Sigmoid colon (tissue), 6 donors: ENCODE measurements at regions not wholly inside any gene's neighbourhood (a gene's known extent, or its start where the extent isn't known, plus 50 kb on each side); places are given as distances from the start of the nearest gene placed in this dataset.

ENCODE experiments used
- DNase-seq: peaks from one replicate; pipeline ENCODE4 v3.0.0-alpha.2; 2019
- H3K27ac ChIP-seq, 4 donors: fragments of 200-600 bp; sonication (generic); one replicate each; pipeline ENCODE4 v1.5.1; 2016 to 2019; ENCODE audit warnings: mild to moderate bottlenecking in 1 of 4
- H3K27me3 ChIP-seq, 3 donors: fragments of 200-600 bp; sonication (generic); one replicate each; pipeline ENCODE4 v1.5.1; 2019; ENCODE audit warnings: mild to moderate bottlenecking in 1 of 3
- H3K36me3 ChIP-seq, 4 donors: fragments of 200-600 bp; sonication (generic); one replicate each; pipeline ENCODE4 v1.5.1; 2016 to 2019
- H3K4me1 ChIP-seq, 4 donors: fragments of 200-600 bp; sonication (generic); one replicate each; pipeline ENCODE4 v1.5.1; 2017 to 2019
- H3K4me3 ChIP-seq, 4 donors: fragments of 200-600 bp; sonication (generic); one replicate each; pipeline ENCODE4 v1.5.1; 2017 to 2019; ENCODE audit warnings: mild to moderate bottlenecking in 2 of 4, moderate library complexity in 1 of 4
- H3K9me3 ChIP-seq, 4 donors: fragments of 200-600 bp in 3 of 4; sonication (generic) in 3 of 4; one replicate each; pipeline versions ENCODE4 v1.5.1 to v1.6.1; 2013 to 2019
- EP300 ChIP-seq, 4 donors: sonication (generic); formaldehyde crosslinking; IDR thresholded peaks; one replicate each; pipeline ENCODE4 v1.6.1; 2017; ENCODE audit warnings: antibody characterized with exemption in 4 of 4
- POLR2A ChIP-seq, 2 donors: fragments of 450-650 bp; IDR thresholded peaks; one replicate each; pipeline ENCODE4 v1.6.1; 2016; ENCODE audit warnings: antibody characterized with exemption in 2 of 2, mild to moderate bottlenecking in 2 of 2, moderate library complexity in 2 of 2
- POLR2AphosphoS5 ChIP-seq, 4 donors: sonication (generic); formaldehyde crosslinking; IDR thresholded peaks; one replicate each; pipeline ENCODE4 v1.6.1; 2017; ENCODE audit warnings: antibody characterized with exemption in 4 of 4
- WGBS, 2 donors: extraction: QIAGEN DNeasy Blood & Tissue Kit; methylation state at CpG; one replicate each; pipeline ENCODE4 v1.1.7; 2013; 5-methylcytosine and 5-hydroxymethylcytosine counted together
- intact Hi-C: fragments of 100-400 bp; cut with DNase I; formaldehyde crosslinking; loops from one replicate; pipeline ENCODE4 v1.15.1; 2023
- TF ChIP-seq, protein P1 (sequence below), 4 experiments: fragments of 450-650 bp in 3 of 4; fragments of 200-600 bp in 1 of 4; IDR thresholded peaks; one replicate each; pipeline ENCODE4 v1.5.1; 2016 to 2019; ENCODE audit warnings: antibody characterized with exemption in 4 of 4, mild to moderate bottlenecking in 3 of 4, moderate library complexity in 2 of 4
- donor health status: healthy with polysubstance abuse.
- donor health status: healthy.

DNA sequence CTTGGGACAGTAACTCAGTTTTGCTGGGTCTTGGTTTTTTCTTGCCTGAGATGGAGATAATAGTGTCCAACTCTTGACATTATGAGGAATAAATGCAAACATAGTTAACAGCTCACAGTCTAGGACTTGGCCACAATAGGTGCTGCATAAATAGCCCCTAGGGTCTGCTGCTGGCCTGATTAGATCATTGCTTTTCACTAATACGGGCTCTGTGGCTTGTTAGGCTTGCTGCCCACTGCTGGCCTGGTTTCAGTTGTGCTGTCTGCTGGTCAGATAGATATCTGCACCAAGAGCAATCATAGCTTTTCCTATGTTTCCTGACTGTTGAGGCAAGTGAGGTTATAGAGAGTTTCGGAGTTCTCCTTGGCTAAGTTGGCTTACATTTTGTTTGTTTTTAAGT lies 246.1 kb downstream of the DNAJB9 start:
- Histone ChIP-seq H3K27ac (no peak overlapping the region), H3K27me3 (no peaks in the 10 kb centered on the region), H3K36me3 (no peaks in the 10 kb centered on the region), H3K4me1 (no peaks in the 10 kb centered on the region), H3K9me3 (no peaks in the 10 kb centered on the region), H3K4me3 (no peak overlapping the region)
- 67 to 69% methylated on average over 2 of the region's 2 CpGs for WGBS, 2 donors
- intact Hi-C loops, result no loop called here
- DNase-seq, result no peak
- TF ChIP-seq EP300 (IDR thresholded peaks at IDR 0.05) (no peak), POLR2A (IDR thresholded peaks at IDR 0.05) (no peak), POLR2AphosphoS5 (IDR thresholded peaks at IDR 0.05) (no peak)
- TF ChIP-seq, protein P1, sequence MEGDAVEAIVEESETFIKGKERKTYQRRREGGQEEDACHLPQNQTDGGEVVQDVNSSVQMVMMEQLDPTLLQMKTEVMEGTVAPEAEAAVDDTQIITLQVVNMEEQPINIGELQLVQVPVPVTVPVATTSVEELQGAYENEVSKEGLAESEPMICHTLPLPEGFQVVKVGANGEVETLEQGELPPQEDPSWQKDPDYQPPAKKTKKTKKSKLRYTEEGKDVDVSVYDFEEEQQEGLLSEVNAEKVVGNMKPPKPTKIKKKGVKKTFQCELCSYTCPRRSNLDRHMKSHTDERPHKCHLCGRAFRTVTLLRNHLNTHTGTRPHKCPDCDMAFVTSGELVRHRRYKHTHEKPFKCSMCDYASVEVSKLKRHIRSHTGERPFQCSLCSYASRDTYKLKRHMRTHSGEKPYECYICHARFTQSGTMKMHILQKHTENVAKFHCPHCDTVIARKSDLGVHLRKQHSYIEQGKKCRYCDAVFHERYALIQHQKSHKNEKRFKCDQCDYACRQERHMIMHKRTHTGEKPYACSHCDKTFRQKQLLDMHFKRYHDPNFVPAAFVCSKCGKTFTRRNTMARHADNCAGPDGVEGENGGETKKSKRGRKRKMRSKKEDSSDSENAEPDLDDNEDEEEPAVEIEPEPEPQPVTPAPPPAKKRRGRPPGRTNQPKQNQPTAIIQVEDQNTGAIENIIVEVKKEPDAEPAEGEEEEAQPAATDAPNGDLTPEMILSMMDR (IDR thresholded peaks at IDR 0.05), result no peak

GRCh38 chr7:108818742-108819141 lies 249.1 kb downstream of the DNAJB9 start:
- intact Hi-C loops, result no loop called here
- no peaks in the 10 kb centered on the region for H3K27me3 ChIP-seq
- no peaks in the 10 kb centered on the region for H3K4me1 ChIP-seq
- H3K27ac ChIP-seq, result no peak overlapping the region
- WGBS, 2 donors, result 73 to 77% methylated on average over 2 of the region's 2 CpGs
- no peak for DNase-seq
- no peak overlapping the region for H3K4me3 ChIP-seq
- TF ChIP-seq POLR2AphosphoS5 (IDR thresholded peaks at IDR 0.05) (no peak), EP300 (IDR thresholded peaks at IDR 0.05) (no peak), POLR2A (IDR thresholded peaks at IDR 0.05) (no peak)
- TF ChIP-seq, protein P1 (IDR thresholded peaks at IDR 0.05), result no peak
- H3K36me3 ChIP-seq, result no peaks in the 10 kb centered on the region
- no peaks in the 10 kb centered on the region for H3K9me3 ChIP-seq

DNA sequence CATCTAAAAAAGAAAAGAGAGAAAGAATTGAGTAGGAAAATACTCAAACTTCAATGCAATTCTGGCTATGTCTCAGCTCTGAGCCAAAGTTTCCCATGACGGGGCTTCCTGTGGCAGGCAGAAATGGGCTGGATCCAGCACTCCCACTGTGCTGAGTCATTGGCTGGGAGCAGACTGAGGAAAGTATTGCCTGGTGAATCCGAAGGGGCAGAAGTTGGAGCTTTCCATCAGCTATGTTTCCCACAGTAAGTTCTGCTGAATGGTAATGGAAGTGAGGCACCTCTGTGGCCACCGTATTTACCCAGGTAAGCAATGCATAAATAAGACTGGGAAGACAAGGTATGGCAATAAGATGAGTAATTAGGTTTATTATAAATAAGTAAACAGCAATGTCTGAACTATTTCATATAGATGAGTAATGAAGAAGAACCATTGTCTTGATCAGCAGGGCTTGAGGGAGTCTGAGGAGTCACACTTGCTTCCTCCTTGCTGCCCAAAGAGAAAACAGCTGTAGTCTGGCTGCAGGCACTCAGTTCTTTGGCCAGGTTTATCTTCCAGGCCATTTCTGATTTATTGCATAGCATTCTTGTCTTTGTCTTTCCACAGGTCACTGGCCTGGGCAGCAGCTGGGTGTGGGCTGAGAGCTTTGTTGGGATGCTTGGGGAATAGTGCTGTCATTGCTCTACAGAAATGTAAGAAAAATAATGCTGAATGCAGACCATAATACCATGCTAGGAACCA lies 255.3 kb downstream of the DNAJB9 start:
- intact Hi-C loops, result no loop called here
- Histone ChIP-seq H3K27me3 (no peaks in the 10 kb centered on the region), H3K36me3 (no peaks in the 10 kb centered on the region), H3K4me1 (peaks cover 0 to 14% (median 5%) of the 10 kb centered on the region in 4 donors), H3K27ac (no peak overlapping the region), H3K9me3 (peaks cover 0 to 3% (median 0%) of the 10 kb centered on the region in 4 donors), H3K4me3 (no peak overlapping the region)
- no peak for DNase-seq
- TF ChIP-seq EP300 (IDR thresholded peaks at IDR 0.05) (no peak), POLR2A (IDR thresholded peaks at IDR 0.05) (no peak), POLR2AphosphoS5 (IDR thresholded peaks at IDR 0.05) (no peak)
- TF ChIP-seq, protein P1 (IDR thresholded peaks at IDR 0.05), result no peak
- WGBS, 2 donors, result 65 to 67% methylated on average over 3 of the region's 3 CpGs

DNA sequence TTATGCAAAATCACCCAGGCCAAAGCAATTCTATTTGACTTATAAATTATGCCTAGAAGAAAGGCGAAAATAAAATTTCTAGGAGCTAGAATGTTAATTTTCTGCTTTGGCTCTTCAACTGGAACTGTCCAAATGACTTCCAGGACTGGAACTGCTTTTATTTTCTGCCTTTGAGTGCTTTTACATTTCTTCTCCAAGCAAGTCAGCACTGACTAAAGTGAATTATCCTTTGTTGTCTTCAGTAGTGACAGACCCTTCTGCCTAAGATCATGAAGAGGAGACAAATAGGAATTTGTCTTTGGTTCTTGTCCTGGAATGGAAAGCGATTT lies 255.9 kb downstream of the DNAJB9 start:
- peaks cover 0 to 3% (median 0%) of the 10 kb centered on the region in 4 donors for H3K9me3 ChIP-seq
- H3K4me3 ChIP-seq, result no peak overlapping the region
- no peaks in the 10 kb centered on the region for H3K36me3 ChIP-seq
- TF ChIP-seq POLR2A (IDR thresholded peaks at IDR 0.05) (no peak), EP300 (IDR thresholded peaks at IDR 0.05) (no peak), POLR2AphosphoS5 (IDR thresholded peaks at IDR 0.05) (no peak)
- H3K4me1 ChIP-seq, result peaks cover 0 to 14% (median 5%) of the 10 kb centered on the region in 4 donors
- no peak overlapping the region for H3K27ac ChIP-seq
- 75 to 84% methylated on average over 2 of the region's 2 CpGs for WGBS, 2 donors
- intact Hi-C loops, result no loop called here
- no peak for DNase-seq
- no peaks in the 10 kb centered on the region for H3K27me3 ChIP-seq

GRCh38 chr7:108836256-108836655 lies 266.6 kb downstream of the DNAJB9 start:
- DNase-seq, result no peak
- Histone ChIP-seq H3K27me3 (no peaks in the 10 kb centered on the region), H3K4me3 (no peak overlapping the region), H3K9me3 (peaks cover 0 to 4% (median under 1%) of the 10 kb centered on the region in 4 donors), H3K36me3 (no peaks in the 10 kb centered on the region), H3K27ac (no peak overlapping the region), H3K4me1 (peaks cover 0 to 12% (median 9%) of the 10 kb centered on the region in 4 donors)
- no peak for TF ChIP-seq POLR2A (IDR thresholded peaks at IDR 0.05)
- TF ChIP-seq, protein P1 (IDR thresholded peaks at IDR 0.05), result no peak
- no peak for TF ChIP-seq EP300 (IDR thresholded peaks at IDR 0.05)
- TF ChIP-seq POLR2AphosphoS5 (IDR thresholded peaks at IDR 0.05), result no peak
- intact Hi-C loops, result no loop called here
